HepG2 (cell line): ENCODE measurements at regions not wholly inside any gene's neighbourhood (a gene's known extent, or its start where the extent isn't known, plus 50 kb on each side); places are given as distances from the start of the nearest gene placed in this dataset.
"Not testable (repeated sequence)": the region's sequence is repeated elsewhere in the genome, so short reads cannot be mapped to it uniquely, and the experiment has no call there.

Source experiments
- HNRNPLL ChIP-seq: fragments of 200-400 bp; formaldehyde crosslinking; IDR thresholded peaks from 2 replicates; pipeline ENCODE4 v1.6.1; 2017; ENCODE audit warnings: mild to moderate bottlenecking, low read depth, low read length; ENCODE audit not compliant: poor library complexity, severe bottlenecking
- KDM4B ChIP-seq: sonication (generic); formaldehyde crosslinking; IDR thresholded peaks from 2 replicates; pipeline ENCODE4 v1.4.0; 2020; ENCODE audit warnings: missing genetic modification reagents
- RAD21 ChIP-seq: fragments of 450-650 bp; formaldehyde crosslinking; IDR thresholded peaks from 2 replicates; pipeline ENCODE4 v1.5.0; 2020; ENCODE audit warnings: mild to moderate bottlenecking
- ZNF329 ChIP-seq: sonication (generic); formaldehyde crosslinking; IDR thresholded peaks from 2 replicates; pipeline ENCODE4 v1.9.0; 2021; ENCODE audit warnings: low read depth, mild to moderate bottlenecking, missing genetic modification reagents
- ZNF619 ChIP-seq: sonication (generic); formaldehyde crosslinking; IDR thresholded peaks from 2 replicates; pipeline ENCODE4 v1.4.0; 2020; ENCODE audit warnings: mild to moderate bottlenecking, missing genetic modification reagents
- ZNF629 ChIP-seq: sonication (generic); formaldehyde crosslinking; conservative IDR thresholded peaks from 2 replicates; pipeline ENCODE4 v1.5.0; 2020; ENCODE audit warnings: missing genetic modification reagents
- TF ChIP-seq, protein P1 (sequence below): IDR thresholded peaks from 2 replicates; pipeline ENCODE4 v1.6.1; 2016; ENCODE audit warnings: mild to moderate bottlenecking, missing biosample characterization, missing genetic modification reagents
- TF ChIP-seq, protein P2 (sequence below): sonication (generic); formaldehyde crosslinking; IDR thresholded peaks from 2 replicates; pipeline ENCODE4 v1.4.0; 2020; ENCODE audit warnings: missing genetic modification reagents

DNA sequence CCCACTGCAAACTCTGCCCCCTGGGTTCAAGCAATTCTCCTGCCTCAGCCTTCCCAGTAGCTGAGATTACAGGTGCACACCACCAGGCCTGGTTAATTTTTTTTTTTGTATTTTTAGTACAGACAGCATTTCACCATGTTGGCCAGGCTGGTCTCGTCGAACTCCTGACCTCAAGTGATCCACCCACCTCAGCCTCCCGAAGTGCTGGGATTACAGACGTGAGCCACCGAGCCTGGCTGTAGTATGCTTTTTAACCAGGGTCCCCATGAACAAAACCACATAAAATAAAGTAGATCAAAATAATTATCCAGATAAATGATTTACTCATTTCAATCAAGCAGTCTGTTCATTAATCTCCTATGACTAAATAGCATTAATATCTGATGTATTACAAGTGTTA lies 2144.0 kb downstream of the TP53TG3F start:
- TF ChIP-seq, protein P1, sequence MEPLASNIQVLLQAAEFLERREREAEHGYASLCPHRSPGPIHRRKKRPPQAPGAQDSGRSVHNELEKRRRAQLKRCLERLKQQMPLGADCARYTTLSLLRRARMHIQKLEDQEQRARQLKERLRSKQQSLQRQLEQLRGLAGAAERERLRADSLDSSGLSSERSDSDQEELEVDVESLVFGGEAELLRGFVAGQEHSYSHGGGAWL (CRISPR knock-in tag) = not testable (repeated sequence)
- TF ChIP-seq, protein P2, sequence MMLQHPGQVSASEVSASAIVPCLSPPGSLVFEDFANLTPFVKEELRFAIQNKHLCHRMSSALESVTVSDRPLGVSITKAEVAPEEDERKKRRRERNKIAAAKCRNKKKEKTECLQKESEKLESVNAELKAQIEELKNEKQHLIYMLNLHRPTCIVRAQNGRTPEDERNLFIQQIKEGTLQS (CRISPR knock-in tag) = not testable (repeated sequence)
- TF ChIP-seq HNRNPLL; ZNF619 (CRISPR knock-in tag); KDM4B; ZNF329 (CRISPR knock-in tag); ZNF629 (CRISPR knock-in tag); RAD21 (CRISPR knock-in tag): not testable (repeated sequence)
